HG03565 (cell line): ENCODE measurements at regions not wholly inside any gene's neighbourhood (a gene's known extent, or its start where the extent isn't known, plus 50 kb on each side); places are given as distances from the start of the nearest gene placed in this dataset.
A peak's percentile ranks its signal among the peaks of the same experiment; 100 is the strongest.
"Not testable (repeated sequence)": the region's sequence is repeated elsewhere in the genome, so short reads cannot be mapped to it uniquely, and the experiment has no call there.

Experiments
- ATAC-seq: cut with Tn5 transposase; IDR thresholded peaks from one replicate; pipeline ENCODE4 v1.9.1; 2021; ENCODE audit warnings: mild to moderate bottlenecking, moderate library complexity; ENCODE audit not compliant: unreplicated experiment

- ATAC-seq, result no peak
These were observed 264.7 kb downstream of the SOX9 start for GRCh38 chr17:72385475-72385874.

GRCh38 chr17:72386173-72386572 is 265.4 kb downstream of the SOX9 start:
- ATAC-seq, result not testable (repeated sequence)

DNA sequence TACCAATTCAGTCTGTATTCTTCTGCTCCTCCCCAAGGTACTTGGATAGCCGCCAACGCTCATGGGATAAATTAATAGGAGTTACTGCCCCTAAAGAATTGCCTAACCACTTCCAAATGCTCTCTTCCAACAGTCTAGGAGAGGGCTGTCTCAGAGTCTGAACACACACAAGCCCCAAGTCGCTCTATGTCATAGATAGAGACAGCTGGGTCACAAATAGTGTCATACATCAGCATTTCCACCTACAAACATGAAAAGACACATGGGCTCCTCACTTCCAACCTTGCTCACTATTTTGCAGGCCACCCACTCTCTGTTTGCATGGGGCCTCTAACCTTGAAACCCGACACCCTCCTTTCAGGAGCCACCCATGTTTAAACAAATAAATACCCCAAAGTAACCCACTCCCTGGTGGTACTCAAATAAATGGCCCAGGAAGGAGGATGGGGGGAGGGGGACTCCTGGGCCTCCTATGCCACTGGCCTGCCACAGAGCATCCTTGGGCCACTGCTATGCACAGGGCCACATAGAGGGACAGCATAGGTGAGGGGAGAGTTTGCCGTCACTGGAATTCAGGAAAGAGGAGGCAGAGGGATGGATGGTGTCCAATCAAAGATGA is 265.9 kb downstream of the SOX9 start:
- ATAC-seq, result no peak

- no peak for ATAC-seq
These were observed 266.7 kb downstream of the SOX9 start for GRCh38 chr17:72387487-72387886.

DNA sequence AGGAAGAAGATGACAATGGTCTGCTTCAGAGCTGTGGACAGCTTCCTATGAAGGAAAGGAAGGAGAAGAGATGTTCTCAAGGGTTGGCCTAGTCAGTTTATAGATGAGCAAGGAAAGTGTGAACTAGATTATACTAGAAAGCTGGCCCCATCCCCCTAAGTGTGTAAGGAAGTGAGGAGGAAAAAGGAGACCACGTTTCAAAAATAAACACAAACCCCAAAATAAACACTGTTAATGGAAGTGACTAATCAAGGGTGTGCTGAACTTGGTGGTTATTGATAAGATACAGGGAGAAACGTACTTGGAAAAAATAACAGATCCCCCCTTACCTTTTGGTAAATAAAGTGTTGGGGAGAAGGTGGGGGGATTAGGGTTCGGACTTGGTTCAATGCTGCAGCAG is 267.1 kb downstream of the SOX9 start:
- no peak for ATAC-seq

DNA sequence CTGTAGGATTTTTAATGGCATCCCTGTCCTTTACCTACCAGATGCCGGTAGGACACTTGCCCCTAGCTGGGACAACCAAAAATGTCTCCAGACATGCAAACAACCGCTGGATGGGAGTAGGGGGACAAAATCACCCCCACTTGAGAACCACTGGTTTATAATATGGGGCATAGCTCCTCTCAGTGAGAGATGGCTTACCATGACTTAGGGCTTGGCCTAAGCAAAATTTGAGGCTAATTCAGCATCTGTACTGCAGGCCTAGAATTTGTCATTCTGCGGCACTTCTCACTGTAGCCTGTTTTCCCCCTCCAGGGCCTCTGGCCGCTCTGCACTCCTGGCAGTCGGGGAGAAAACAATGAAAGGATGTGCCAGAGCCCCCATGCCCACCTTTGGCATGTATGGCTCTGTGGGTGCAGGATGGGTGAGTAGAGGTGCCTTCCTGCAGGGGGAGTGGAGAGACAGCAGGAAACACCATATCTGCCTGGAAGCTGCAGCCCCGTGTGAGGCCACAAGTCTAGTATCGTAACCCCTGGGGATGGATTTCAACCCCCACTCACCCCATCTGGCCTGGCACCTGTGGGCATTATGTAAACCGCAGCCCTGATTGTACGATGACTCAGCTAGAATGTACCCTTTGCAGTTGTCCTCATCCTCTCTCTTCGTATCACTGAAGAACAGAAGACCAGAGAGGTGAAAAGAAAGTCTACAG is 268.1 kb downstream of the SOX9 start:
- peak; percentile 35 for ATAC-seq

DNA sequence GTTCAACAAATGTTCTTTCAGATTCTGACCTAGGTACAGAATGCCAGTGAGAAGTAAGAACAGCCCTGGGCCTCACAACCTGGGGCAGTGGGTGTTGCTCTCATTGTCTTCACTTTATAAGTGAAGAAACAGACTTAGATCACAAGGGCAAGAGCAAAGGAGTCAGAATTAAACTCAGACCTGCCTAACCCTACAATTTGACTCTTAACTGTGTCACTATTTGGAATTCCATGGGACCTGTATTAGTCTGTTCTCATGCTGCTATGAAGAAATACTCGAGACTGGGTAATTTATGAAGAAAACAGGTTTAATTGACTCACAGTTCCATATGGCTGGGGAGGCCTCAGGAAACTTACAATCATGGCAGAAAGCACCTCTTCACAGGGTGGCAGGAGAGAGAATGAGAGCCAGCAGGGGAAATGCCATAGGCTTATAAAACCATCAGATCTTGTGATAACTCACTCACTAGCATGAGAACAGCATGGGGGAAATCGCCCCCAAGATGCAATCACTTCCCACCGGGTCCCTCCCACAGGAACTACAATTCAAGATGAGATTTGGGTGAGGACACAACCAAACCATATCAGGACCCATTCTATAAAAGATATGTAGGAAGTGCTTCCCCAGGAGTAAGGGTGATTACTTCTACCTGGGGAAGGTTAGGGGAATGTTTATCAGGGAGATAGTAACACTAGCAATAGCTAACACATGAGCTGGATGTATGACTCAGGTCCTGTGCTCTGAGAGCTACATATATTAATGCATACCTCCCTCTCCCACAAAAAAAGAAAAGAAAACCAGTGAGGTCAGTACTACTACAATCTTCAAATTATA is 270.1 kb downstream of the SOX9 start:
- no peak for ATAC-seq

DNA sequence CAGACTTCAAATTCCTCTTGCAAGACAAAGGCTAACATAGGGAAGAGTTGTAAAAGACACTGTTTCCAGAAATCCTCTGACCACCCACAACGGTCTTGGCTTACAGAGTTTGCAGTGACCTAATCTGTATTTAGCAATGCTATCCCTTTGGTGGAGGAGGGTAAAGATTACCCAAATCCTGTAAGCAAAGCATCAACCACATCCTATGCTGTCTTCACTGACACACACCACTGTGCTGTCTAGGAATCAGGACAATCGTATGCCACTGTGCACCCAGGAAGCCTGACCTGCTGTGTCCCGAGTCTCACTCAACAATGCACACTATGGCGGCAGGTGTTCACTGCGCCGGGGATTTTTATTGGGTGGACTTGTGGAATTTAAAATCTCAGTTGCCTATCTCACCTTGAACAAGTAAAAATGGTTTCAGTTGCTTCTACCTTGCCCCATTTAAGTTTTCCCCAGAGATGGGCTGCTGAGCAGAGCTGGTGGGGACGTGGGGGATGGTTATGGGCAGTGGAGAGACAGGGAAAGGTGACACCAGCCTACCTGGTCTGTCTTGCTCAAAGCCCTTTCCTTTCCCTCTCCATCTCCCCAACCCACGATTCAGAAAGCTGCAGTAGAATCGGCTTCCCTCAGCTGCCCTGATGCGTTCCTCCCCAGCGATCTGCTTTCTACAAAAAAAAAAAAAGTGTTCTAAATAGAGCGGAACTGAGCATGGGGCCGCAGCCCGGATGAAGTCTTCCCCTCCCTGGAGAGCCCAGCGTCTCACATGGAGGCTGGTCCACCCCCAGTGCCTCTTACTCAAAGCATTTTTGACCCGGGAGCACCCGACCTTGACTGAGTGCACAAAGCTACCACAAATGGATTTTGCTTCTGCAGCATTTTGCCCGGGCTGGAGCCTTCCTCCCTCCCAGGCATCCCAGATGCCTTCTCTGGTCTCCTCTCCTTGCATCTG is 271.5 kb downstream of the SOX9 start:
- peak; percentile 51 for ATAC-seq

- ATAC-seq, result no peak
These were observed 272.7 kb downstream of the SOX9 start for GRCh38 chr17:72393553-72393952.

- ATAC-seq, result no peak
These were observed 273.7 kb downstream of the SOX9 start for GRCh38 chr17:72394531-72394930.

- no peak for ATAC-seq
These were observed 275.3 kb downstream of the SOX9 start for GRCh38 chr17:72396121-72396520.

DNA sequence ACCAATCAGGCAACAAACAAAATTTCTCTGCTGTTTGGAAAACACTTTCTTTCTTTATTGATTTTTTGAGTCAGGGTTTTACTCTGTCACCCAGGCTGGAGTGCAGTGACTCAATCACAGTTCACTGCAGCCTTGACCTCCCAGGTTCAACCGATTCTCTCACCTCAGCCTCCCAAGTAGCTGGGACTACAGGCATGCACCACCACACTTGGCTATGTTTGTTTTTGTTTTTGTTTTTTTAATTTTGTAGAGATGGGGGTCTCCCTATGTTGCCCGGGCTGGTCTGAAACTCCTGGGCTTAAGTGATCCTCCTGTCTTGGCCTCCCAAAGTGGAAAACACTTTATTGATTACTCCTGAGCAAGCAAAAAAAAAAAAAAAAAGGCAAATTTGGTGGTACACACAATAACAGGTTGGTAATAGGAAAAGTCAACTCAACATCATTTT is 276.4 kb downstream of the SOX9 start:
- ATAC-seq, result no peak

DNA sequence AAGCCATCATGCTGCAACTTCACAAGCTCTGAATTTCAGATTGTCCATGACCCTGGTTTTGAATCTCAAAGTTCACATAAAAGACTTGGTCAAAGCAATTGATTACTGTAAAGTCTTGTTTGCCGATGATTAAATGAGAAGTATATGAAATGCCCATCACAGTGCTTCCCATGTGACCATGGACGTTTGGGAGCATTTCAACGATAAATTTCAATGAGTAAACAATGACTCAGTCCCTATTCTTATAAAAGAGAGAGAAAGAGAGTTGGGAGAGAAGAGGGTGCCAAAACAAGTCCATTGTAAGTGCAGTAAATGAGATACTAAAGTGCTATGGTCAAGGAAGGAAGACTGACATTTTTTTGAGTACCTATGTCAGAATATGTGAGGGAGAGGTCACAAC is 276.9 kb downstream of the SOX9 start:
- no peak for ATAC-seq

DNA sequence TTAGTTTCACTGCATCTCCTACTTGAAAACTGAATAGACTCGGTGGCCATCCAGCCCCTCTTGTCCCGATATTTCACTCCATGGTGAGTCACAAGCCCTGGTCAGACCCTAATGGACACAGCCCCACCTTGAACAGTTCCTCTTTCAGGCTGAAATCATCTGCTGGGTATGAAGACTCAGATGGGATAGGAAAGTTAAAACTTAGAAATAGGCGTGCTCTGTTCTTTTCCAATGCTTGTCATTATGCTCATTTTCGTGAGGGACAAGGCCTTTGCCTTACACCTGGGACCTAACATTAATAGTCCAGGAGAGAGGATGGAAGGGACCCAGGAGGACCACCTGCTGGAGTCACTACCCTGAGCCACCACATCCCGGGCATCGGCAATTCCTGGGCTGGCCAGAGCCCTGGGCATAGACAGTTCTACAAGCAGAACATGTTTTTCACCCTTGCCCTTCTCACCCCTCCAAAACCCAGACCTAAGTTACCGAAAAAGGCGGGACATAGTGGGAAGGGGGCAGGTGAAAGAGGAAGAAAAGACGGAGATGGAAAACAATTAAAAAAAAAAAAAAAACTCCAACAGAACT is 278.3 kb downstream of the SOX9 start:
- no peak for ATAC-seq

DNA sequence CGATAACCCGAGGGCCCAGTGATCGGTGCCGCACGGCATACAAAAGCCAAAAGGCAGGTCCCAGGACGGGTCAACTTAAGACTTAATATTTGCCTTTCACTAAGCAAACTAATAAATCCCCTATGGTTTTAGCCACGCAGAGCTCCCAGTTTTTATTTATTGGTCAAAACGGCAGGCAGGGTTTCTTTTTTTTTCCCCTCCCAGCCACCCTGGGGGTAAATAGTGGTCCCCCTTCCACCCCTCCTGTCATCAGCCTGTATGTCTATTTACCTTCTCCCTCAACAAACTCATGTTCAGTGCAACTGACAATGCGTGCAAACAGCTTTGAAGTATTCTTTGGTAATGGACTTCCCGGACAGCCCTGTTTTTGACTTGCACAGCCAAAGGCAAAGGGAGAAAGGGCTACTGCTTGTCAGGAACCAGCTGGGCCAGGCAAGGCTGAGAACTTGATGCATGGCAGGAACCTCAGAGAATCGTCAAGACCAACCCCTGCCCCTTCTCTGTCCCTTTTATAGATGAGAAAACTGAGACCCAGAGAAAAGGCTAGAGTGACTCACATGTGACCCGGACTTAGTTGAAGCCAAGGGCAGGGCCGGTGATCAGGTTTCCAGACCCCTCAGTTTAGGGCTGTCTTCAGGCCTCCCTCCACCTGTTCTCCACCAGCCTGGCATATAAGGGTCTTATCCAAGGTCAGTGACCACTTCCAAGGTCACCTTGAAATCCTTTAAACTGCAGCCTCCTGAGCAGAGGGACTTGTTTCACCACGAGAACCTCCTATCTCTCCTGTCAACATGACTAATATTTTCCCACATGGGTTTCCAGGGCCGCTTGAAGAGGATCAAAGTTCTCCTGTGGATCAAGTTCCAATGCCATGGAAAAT is 279.0 kb downstream of the SOX9 start:
- ATAC-seq, result no peak

DNA sequence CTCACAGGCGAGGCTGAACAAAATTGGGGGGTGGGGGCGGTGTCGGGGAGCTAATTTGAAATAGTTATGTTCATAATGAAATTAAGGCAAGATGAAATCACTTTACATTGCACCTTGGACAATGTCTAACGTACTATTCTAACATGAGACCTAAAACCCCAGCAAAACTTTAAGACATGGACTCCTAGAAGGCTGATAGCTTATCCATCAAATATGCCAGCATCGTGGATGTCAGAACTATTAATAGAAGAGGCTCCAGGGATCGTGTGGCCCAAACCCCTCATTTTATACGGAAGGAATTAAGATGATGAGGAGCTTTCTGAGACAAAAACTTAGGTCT is 279.6 kb downstream of the SOX9 start:
- no peak for ATAC-seq

- no peak for ATAC-seq
These were observed 280.0 kb downstream of the SOX9 start for GRCh38 chr17:72400863-72401262.

GRCh38 chr17:72401883-72402726 is 281.3 kb downstream of the SOX9 start:
- no peak for ATAC-seq
